NCI-H82 (cell line): ENCODE measurements at regions not wholly inside any gene's neighbourhood (a gene's known extent, or its start where the extent isn't known, plus 50 kb on each side); places are given as distances from the start of the nearest gene placed in this dataset.

Source experiments
- DNase-seq: peaks from one replicate; lab custom pipeline; 2025; lab: John Stamatoyannopoulos, UW

DNA sequence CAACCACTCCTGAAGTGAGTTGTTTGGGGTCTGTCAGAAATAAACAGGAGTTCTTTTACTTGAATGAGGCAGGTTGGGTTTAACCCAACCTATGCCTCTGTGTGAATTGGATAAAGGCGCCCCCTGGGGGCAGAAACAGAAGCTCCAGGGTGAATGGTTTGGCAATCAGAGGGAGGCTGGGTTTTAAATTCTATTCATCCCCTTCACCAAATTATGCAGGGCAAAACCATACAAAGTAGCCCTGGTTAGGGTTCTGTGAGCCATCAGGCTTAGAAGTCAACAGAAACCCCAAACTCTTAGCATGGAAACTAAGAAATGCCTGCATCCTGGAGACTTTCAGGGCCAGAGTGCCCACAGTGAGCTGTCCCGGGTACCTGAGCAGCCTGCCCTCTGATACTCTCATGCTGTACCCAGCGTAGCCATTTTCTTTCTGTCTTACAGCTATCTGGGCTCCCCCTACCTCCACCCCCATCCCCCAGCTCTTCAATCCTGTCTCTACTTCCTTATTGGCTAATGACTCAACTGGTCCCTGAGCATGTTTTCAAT is 241.5 kb downstream of the ICOS start:
- peak; percentile 54 for DNase-seq

DNA sequence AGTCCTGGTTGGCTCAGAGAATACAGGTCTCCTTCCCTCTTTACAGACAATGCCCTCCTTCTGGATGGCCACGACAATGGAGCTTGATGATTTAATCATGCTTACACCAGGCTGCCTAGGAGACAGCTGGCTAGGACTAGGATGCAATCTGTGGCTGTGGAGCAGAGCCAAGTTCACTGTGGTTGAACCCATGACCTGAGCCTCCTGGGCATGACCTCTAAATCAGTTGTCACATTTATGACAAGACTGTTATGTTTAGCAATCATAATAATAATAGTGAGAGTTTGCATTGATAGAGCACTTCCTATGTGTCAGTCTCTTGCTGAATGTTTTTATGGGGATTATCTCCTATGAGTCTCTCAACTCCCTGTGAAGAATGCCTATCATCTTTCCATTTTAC is 244.1 kb downstream of the ICOS start:
- DNase-seq = peak; percentile 97

GRCh38 chr2:204183608-204184007 is 247.0 kb downstream of the ICOS start:
- DNase-seq = no peak

DNA sequence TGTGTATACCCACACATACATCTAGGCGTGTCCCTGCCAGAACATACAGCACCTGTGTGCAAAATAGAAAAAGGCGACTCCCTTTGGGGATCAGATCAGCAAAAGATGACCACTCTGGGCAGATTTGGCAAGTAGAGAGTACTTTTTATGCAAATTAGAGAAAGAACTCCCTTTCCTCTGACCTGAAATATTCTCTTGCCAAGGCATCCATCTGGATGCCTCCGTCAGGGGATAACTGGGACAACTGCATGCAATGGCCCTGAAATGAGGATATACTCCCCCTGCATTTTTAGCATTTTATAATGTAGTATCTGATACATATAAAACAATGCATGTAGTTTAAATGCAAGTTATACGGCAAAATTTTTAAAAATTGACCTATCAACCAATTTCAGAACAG is 247.7 kb downstream of the ICOS start:
- DNase-seq = no peak

DNA sequence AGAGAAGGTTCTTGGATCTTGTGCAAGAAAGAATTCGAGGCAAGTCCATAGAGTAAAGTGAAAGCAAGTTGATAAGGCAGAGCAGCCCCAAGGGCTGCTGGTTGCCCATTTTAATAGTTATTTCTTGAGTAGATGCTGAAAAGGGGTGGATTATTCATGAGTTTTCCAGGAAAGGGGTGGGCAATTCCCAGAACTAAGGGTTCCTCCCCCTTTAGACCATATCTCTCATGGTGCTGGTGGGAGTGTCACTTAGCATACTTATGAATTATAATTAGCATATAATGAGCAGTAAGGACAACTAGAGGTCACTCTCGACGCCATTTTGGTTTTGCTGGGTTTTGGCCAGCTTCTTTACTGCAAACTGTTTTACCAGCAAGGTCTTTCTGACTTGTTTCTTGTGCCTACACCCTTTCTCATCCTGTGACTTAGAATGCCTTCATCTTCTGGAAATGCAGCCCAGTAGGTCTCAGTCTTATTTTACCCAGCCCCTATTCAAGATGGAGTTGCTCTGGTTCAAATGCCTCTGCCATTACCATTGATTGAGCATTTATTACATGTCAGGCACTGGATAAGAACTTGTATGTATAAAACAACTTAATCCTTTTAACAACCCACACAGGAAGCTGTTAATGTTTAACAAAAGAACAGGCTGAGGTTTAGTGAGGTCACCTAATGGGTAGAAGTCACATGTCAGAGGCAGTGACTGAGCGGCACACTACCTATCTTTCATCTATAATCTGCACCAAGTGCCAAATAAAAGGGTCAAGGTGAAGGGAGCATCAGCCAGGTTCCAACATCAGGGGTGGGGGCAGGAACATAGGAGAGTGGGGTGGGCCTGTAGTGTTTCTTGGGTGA is 250.9 kb downstream of the ICOS start:
- DNase-seq = peak; percentile 19

DNA sequence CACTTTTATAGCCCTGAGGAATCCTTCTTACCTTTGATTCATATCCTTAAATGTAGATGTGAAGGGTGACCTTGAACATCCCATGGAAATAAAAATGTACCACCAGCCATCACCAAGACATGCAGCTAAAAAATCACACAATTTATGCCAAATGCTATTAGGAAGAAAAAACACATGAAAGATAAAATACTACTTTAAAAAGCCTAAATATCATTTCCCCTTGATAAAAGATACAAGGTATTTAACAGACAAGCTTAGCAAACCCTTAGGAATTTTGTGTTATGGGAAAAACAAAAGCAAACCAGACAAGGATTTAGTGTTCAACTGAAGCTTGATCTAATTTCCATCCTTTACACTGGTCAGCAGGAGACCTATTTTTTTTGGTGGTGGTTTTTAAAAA is 255.0 kb downstream of the ICOS start:
- no peak for DNase-seq

DNA sequence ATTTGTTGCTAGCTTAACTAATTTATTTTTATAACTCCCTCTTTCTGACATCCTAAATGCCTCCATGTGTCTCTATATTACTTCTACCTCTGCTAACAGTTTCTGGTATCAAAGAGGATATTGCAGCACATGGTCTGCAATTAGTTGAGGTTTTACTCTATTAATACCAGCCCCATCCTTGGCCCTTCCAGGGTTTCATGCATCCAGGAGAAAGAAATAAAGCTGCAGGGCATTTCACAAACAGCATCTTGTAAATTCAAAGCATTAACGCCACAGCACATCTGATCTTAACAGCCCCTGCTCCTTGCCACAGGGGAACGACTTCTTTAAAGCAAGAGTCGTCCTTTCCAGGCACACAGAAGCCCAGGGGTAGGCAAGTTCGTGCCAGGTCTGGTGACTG is 258.9 kb downstream of the ICOS start:
- no peak for DNase-seq

- no peak for DNase-seq
Measured at GRCh38 chr2:204197336-204198005, 260.9 kb downstream of the ICOS start.

- DNase-seq = no peak
Measured at GRCh38 chr2:204199357-204199756, 262.8 kb downstream of the ICOS start.

DNA sequence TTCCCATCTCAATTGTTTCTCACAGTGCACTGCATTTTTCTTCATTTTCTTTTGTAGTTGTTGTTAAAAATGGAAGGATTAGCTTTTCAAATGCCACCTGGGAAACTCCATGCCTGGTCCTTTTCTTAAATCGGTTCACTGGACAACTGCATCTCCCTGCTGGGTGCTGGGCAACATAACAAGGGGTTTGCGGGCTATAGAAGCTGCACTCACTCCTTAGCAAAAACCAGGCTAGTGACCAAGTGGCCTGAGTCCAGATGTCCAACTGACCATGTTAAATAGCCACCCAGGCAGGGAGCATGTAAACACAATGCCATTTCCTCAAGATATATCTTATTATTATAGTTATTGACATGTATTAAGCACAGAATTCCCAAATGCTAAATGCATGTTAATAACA is 264.9 kb downstream of the ICOS start:
- DNase-seq = no peak

- DNase-seq = no peak
Measured at GRCh38 chr2:204202253-204202652, 265.7 kb downstream of the ICOS start.

GRCh38 chr2:204203704-204204103 is 267.1 kb downstream of the ICOS start:
- DNase-seq = no peak

DNA sequence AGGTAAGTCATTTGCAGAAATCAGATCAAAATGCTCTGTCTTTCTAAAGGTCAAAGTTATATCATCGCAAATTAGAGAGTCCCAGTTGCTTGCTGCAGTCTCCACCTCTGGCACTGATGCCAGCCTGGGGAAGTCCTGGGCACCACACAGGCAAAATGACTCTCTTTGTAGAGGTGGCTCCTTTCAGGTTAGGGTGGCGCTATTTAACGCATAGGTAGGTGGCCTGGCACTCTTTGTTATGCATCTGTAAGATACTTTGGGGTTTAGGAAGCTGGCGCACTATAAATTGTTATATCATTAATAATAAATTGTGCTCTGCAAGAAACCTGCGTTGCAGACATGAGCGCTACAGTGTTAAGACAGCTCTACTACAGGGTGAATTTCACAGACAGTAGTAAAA is 268.5 kb downstream of the ICOS start:
- no peak for DNase-seq

GRCh38 chr2:204205538-204205937 is 269.0 kb downstream of the ICOS start:
- peak; percentile 96 for DNase-seq

DNA sequence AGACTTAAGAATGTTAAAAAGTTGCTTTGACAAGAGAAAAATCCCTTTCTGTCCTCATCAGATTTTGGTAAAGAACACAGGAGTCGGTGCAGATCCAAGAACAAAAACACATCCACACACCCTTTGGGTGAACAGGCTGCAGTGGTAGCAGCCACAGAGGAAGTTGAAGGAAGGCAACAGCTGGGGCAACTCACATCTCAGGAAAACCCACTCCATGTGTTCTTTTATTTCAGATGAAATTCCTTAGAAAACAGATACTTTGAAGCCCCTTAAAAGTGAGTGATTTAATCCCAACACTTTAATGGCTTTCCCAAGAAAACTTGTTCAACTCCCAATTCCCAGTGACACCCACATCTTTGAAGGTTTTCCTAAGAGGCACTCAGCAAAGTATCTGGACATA is 271.3 kb downstream of the ICOS start:
- no peak for DNase-seq

DNA sequence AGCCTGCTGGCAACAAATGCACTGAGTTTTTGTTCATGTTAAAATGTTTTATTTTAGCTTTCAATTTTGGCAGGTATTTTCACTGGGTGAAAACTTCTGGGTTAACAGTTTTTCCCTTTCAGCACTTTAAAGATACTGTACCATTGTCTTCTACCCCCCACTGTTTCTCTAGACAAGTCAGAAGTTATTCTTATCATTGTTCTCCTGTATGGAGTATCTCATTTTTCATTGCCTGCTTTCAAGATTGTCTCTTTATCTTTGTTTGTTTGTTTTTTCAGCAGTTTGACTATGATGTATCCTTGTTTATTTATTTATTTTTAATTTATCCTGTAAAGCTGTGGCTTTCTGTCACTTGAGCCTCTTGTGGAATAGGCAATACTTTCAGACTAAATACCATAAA is 277.0 kb downstream of the ICOS start:
- DNase-seq = no peak

DNA sequence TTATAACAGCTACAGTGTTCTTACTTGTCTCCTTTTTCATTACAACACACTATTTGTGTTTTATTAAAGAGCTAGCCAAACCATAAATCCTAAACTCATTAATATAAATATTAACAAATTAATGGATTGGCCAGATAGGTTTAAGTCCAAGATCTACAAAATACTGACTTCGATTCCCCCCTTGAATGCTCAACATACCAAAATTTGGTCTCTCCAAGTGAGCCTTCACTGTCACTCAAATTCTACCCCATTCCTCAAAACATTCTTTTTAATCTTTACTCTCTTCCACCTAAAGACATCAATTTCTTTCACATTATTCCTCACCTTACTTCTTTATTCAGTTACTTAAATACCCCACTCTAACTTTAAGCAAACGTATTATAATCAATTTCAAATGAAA is 281.5 kb downstream of the ICOS start:
- DNase-seq = no peak

GRCh38 chr2:204219196-204219595 is 282.6 kb downstream of the ICOS start:
- DNase-seq = no peak

DNA sequence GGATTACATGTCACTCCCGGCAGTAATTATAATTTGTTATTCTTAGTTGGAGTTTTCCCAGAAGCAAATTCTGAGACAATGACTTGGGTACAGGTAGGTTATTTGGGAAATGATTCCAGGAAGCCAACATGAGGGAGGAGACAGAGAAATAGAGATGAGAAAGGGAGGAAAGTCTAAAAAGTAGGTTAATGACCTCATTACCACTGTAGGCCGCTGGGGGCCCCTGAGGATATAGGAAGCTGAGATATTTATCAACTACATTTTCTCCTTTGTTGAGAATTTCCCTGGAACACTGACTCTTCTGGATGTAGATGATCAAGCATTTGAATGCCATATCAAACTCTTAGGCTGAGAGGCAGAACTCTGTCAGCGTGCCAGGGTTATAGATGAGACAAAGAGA is 284.3 kb downstream of the ICOS start:
- no peak for DNase-seq

GRCh38 chr2:204223046-204223445 is 286.5 kb downstream of the ICOS start:
- DNase-seq = no peak

DNA sequence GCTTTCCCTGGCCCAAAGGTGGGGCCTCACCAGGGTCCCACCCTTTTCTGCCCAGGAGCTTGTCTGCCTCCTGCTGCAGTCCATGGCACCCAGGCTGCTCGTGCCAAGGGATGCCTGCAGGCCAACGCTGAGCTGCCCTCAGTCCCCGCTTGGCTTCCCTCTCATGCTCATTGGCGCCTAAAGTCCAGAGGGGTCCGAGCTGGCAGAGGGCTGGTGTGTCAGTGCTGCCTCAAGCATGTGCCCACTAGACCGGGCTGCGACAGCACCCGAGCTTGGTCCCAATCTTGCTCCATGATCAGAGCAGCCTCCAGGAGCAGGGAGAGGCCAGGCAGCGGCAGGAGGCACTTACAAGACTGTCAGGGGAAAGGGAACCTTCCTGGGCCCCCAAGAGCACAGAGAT is 287.0 kb downstream of the ICOS start:
- no peak for DNase-seq

DNA sequence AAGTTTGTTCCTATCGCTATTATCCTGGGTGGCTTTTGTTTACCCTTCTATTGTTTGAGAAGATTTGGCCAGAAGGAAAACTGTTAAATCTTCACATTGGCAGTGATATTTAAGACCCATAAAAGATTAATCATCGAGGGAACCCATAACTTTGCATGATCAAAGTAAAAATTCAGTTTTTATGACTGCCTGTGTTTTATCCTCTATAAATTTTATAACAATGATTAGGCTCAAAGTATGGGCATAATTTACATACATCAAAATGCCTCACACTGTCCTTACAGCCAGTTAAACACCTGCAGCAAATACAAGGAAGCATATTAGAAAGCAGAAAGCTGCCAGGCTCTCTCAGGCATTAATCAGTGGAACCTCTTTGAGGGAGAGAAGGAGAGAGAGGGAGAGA is 289.1 kb downstream of the ICOS start:
- DNase-seq = no peak

DNA sequence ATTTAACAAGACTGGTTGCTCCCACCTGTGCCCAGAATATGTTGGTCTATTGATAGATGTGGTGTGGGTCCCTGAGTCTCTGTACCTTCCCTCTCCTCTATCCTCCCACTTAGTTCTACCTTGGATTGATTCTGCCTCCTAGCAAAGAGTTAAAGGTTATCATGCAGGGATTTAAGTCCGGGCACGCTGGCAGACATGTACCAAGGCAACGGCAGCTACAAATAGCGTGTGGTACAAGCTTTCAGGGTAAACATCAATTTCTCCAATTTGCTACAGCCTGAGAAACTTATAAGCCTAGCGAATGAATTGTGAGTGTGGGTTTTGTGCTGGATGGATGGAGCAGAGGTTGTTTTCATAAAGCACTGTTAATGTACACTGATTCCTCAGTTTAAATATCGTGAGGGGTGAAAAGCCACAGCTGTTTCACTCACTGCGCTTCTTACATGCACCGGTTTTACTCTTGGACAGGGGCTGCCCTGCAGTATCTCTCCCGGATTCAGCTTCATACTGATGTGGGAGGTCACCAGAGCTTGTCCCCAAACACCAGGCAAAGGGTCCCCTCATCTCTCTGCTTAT is 289.8 kb downstream of the ICOS start:
- no peak for DNase-seq
